Urinary bladder (tissue), 3 donors: ENCODE measurements at regions not wholly inside any gene's neighbourhood (a gene's known extent, or its start where the extent isn't known, plus 50 kb on each side); places are given as distances from the start of the nearest gene placed in this dataset.

ENCODE experiments used
- DNase-seq: peaks from one replicate; pipeline ENCODE4 v3.0.0-alpha.2; 2015; ENCODE audit errors: extremely low spot score
- H3K27ac ChIP-seq: one replicate; pipeline ENCODE4 v1.5.1; 2013; ENCODE audit warnings: low read depth, mild to moderate bottlenecking, moderate library complexity
- H3K36me3 ChIP-seq: one replicate; pipeline ENCODE4 v1.6.1; 2013; ENCODE audit warnings: mild to moderate bottlenecking, moderate library complexity; ENCODE audit not compliant: insufficient read depth
- H3K4me1 ChIP-seq: one replicate; pipeline ENCODE4 v1.6.1; 2013; ENCODE audit warnings: mild to moderate bottlenecking, moderate library complexity; ENCODE audit not compliant: insufficient read depth
- H3K4me3 ChIP-seq: one replicate; pipeline ENCODE4 v1.5.1; 2013; ENCODE audit warnings: low read depth, low read length
- WGBS: extraction: QIAGEN DNeasy Blood & Tissue Kit; methylation state at CpG from one replicate; pipeline ENCODE4 v1.1.7; 2013; 5-methylcytosine and 5-hydroxymethylcytosine counted together
- donor health status: healthy with polysubstance abuse.
- donor health status: healthy.

- H3K4me3 ChIP-seq, result no peak overlapping the region
- WGBS, result 38% methylated on average over 2 of the region's 2 CpGs
- no peaks in the 10 kb centered on the region for H3K4me1 ChIP-seq
Observed at GRCh38 chr11:92845805-92846204, 123.6 kb upstream of the MTNR1B start.

GRCh38 chr11:92846491-92847125 lies 122.8 kb upstream of the MTNR1B start:
- no peak for DNase-seq
- H3K4me1 ChIP-seq, result no peaks in the 10 kb centered on the region
- no peaks in the 10 kb centered on the region for H3K36me3 ChIP-seq
- H3K4me3 ChIP-seq, result no peak overlapping the region
- no peak overlapping the region for H3K27ac ChIP-seq

More at GRCh38 chr11:92845805-92846204, 123.6 kb upstream of the MTNR1B start:
- no peak for DNase-seq
- Histone ChIP-seq H3K27ac (no peak overlapping the region), H3K36me3 (no peaks in the 10 kb centered on the region)

GRCh38 chr11:92848578-92848977 lies 120.9 kb upstream of the MTNR1B start:
- 96% methylated on average over 4 of the region's 4 CpGs for WGBS

GRCh38 chr11:92850296-92850826 lies 119.1 kb upstream of the MTNR1B start:
- Histone ChIP-seq H3K4me1 (no peaks in the 10 kb centered on the region), H3K27ac (no peak overlapping the region), H3K36me3 (no peaks in the 10 kb centered on the region), H3K4me3 (no peak overlapping the region)
- no peak for DNase-seq
- WGBS, result 76% methylated on average over 4 of the region's 4 CpGs

More at GRCh38 chr11:92848578-92848977, 120.9 kb upstream of the MTNR1B start:
- Histone ChIP-seq H3K27ac (no peak overlapping the region), H3K4me3 (no peak overlapping the region), H3K4me1 (no peaks in the 10 kb centered on the region), H3K36me3 (no peaks in the 10 kb centered on the region)
- no peak for DNase-seq

GRCh38 chr11:92852229-92852628 lies 117.2 kb upstream of the MTNR1B start:
- Histone ChIP-seq H3K4me3 (no peak overlapping the region), H3K27ac (no peak overlapping the region), H3K36me3 (no peaks in the 10 kb centered on the region), H3K4me1 (no peaks in the 10 kb centered on the region)
- DNase-seq, result no peak

- DNase-seq, result no peak
- Histone ChIP-seq H3K36me3 (no peaks in the 10 kb centered on the region), H3K4me3 (no peak overlapping the region), H3K27ac (no peak overlapping the region), H3K4me1 (no peaks in the 10 kb centered on the region)
- 78% methylated on average over 7 of the region's 7 CpGs for WGBS
Observed at GRCh38 chr11:92852946-92853345, 116.5 kb upstream of the MTNR1B start.

- no peaks in the 10 kb centered on the region for H3K36me3 ChIP-seq
- DNase-seq, result no peak
- H3K4me1 ChIP-seq, result no peaks in the 10 kb centered on the region
- 85% methylated on average over 5 of the region's 5 CpGs for WGBS
- no peak overlapping the region for H3K4me3 ChIP-seq
- no peak overlapping the region for H3K27ac ChIP-seq
Observed at GRCh38 chr11:92854162-92854561, 115.3 kb upstream of the MTNR1B start.

GRCh38 chr11:92854952-92855351 lies 114.5 kb upstream of the MTNR1B start:
- 65% methylated on average over 3 of the region's 3 CpGs for WGBS
- H3K27ac ChIP-seq, result no peak overlapping the region
- DNase-seq, result no peak
- no peak overlapping the region for H3K4me3 ChIP-seq
- H3K36me3 ChIP-seq, result no peaks in the 10 kb centered on the region
- no peaks in the 10 kb centered on the region for H3K4me1 ChIP-seq

- H3K36me3 ChIP-seq, result no peaks in the 10 kb centered on the region
- H3K4me1 ChIP-seq, result no peaks in the 10 kb centered on the region
- no peak overlapping the region for H3K27ac ChIP-seq
- DNase-seq, result no peak
- 54% methylated on average over 2 of the region's 2 CpGs for WGBS
- H3K4me3 ChIP-seq, result no peak overlapping the region
Observed at GRCh38 chr11:92855607-92856405, 113.6 kb upstream of the MTNR1B start.

- H3K36me3 ChIP-seq, result no peaks in the 10 kb centered on the region
- no peak for DNase-seq
- 75% methylated on average over 2 of the region's 2 CpGs for WGBS
- H3K4me1 ChIP-seq, result no peaks in the 10 kb centered on the region
- H3K27ac ChIP-seq, result no peak overlapping the region
- no peak overlapping the region for H3K4me3 ChIP-seq
Observed at GRCh38 chr11:92857407-92857806, 112.0 kb upstream of the MTNR1B start.

GRCh38 chr11:92859156-92859690 lies 110.2 kb upstream of the MTNR1B start:
- Histone ChIP-seq H3K27ac (no peak overlapping the region), H3K36me3 (no peaks in the 10 kb centered on the region), H3K4me3 (no peak overlapping the region), H3K4me1 (no peaks in the 10 kb centered on the region)
- 38% methylated on average over 8 of the region's 8 CpGs for WGBS
- DNase-seq, result no peak

GRCh38 chr11:92861634-92862033 lies 107.8 kb upstream of the MTNR1B start:
- Histone ChIP-seq H3K4me1 (no peaks in the 10 kb centered on the region), H3K27ac (no peak overlapping the region), H3K4me3 (no peak overlapping the region), H3K36me3 (no peaks in the 10 kb centered on the region)
- WGBS, result 43% methylated on average over 3 of the region's 3 CpGs
- DNase-seq, result no peak

- DNase-seq, result no peak
- Histone ChIP-seq H3K4me3 (no peak overlapping the region), H3K36me3 (no peaks in the 10 kb centered on the region), H3K4me1 (no peaks in the 10 kb centered on the region), H3K27ac (no peak overlapping the region)
- 79% methylated on average over 2 of the region's 2 CpGs for WGBS
Observed at GRCh38 chr11:92865352-92865751, 104.1 kb upstream of the MTNR1B start.

GRCh38 chr11:92866679-92867282 lies 102.7 kb upstream of the MTNR1B start:
- no peaks in the 10 kb centered on the region for H3K4me1 ChIP-seq
- H3K4me3 ChIP-seq, result no peak overlapping the region
- DNase-seq, result no peak
- no peak overlapping the region for H3K27ac ChIP-seq
- 87% methylated on average over 38 of the region's 38 CpGs for WGBS
- no peaks in the 10 kb centered on the region for H3K36me3 ChIP-seq
